HepG2 (cell line): ENCODE measurements at regions not wholly inside any gene's neighbourhood (a gene's known extent, or its start where the extent isn't known, plus 50 kb on each side); places are given as distances from the start of the nearest gene placed in this dataset.

ENCODE experiments used
- ATAC-seq: fragments of 200-7000 bp; cut with Tn5 transposase; 3 replicates; pipeline ENCODE4 v1.9.1; 2020; ENCODE audit warnings: mild to moderate bottlenecking, moderate library complexity
- BruUV-seq: library from RNA; stranded (reverse); fragments of 400-500 nt; replicated peaks from 2 replicates; lab custom pipeline; 2021; lab: Mats Ljungman, UMichigan
- CTCF ChIA-PET: fragments of 300-600 bp; formaldehyde crosslinking; extraction: SDS; loops from one replicate; lab custom pipeline; 2021; ENCODE audit warnings: low total read pairs, inconsistent platforms, low intra/inter-chr PET ratio; lab: Yijun Ruan, JAX
- POLR2A ChIA-PET: fragments of 350-600 bp; sonication (Branson Sonifier 250); formaldehyde crosslinking; loops from one replicate; lab custom pipeline; 2020; ENCODE audit warnings: antibody characterized with exemption, inconsistent platforms; lab: Yijun Ruan, JAX
- DNase-seq: peaks from one replicate; pipeline ENCODE4 v3.0.0-alpha.2; 2015; ENCODE audit warnings: low spot score
- FAIRE-seq: peaks from 3 replicates; lab custom pipeline; 2011; peaks lifted over from hg19 to GRCh38; lab: Jason Lieb, UNC
- H2AFZ ChIP-seq: one replicate; pipeline ENCODE4 v1.6.1; 2011; ENCODE audit warnings: low read length, inconsistent platforms
- H3K27ac ChIP-seq: fragments of 300-600 bp; 3 replicates; pipeline ENCODE4 v1.8.0; 2011; ENCODE audit warnings: mixed run types, mild to moderate bottlenecking, mixed read lengths, low read length, inconsistent platforms; ENCODE audit not compliant: insufficient read depth; ENCODE audit errors: extremely low read length
- H3K27me3 ChIP-seq, 2 experiments: fragments of 200-600 bp in 1 of 2; 2 replicates in 1 of 2; 3 replicates in 1 of 2; pipeline versions ENCODE4 v1.6.0 to v1.8.0; 2011; ENCODE audit warnings: low read length in 2 of 2, mild to moderate bottlenecking in 2 of 2, moderate library complexity in 2 of 2, inconsistent platforms in 1 of 2; ENCODE audit not compliant: insufficient read depth in 2 of 2, control insufficient read depth in 1 of 2
- H3K36me3 ChIP-seq, 2 experiments: fragments of 200-600 bp in 1 of 2; replicated peaks in 1 of 2; 2 replicates in 1 of 2; 3 replicates in 1 of 2; pipeline versions ENCODE4 v1.5.1 to v1.8.0; 2011; ENCODE audit warnings: low read length in 2 of 2, inconsistent platforms in 1 of 2; ENCODE audit not compliant: insufficient read depth in 2 of 2, control insufficient read depth in 1 of 2
- H3K4me1 ChIP-seq: 2 replicates; pipeline ENCODE4 v1.5.1; 2012; ENCODE audit warnings: low read length, inconsistent platforms; ENCODE audit not compliant: insufficient read depth
- H3K4me2 ChIP-seq: 2 replicates; pipeline ENCODE4 v1.6.0; 2011; ENCODE audit warnings: low read depth, low read length, inconsistent platforms
- H3K4me3 ChIP-seq, 3 experiments: fragments of 200-600 bp in 1 of 3; sonication (generic), shearing (Covaris generic) in 1 of 3; replicated peaks in 1 of 3; 2 replicates each; pipeline ENCODE4 v1.5.1; 2011 to 2016; ENCODE audit warnings: low read length in 3 of 3, inconsistent platforms in 2 of 3, low read depth in 2 of 3, mild to moderate bottlenecking in 2 of 3, control low read depth in 1 of 3, mixed read lengths in 1 of 3; ENCODE audit not compliant: insufficient read depth in 1 of 3
- H3K79me2 ChIP-seq: one replicate; pipeline ENCODE4 v1.6.1; 2011; ENCODE audit warnings: low read length, inconsistent platforms; ENCODE audit not compliant: insufficient read depth
- H3K9ac ChIP-seq: 2 replicates; pipeline ENCODE4 v1.6.0; 2011; ENCODE audit warnings: mild to moderate bottlenecking, low read depth, low read length, inconsistent platforms; ENCODE audit not compliant: insufficient read depth
- H3K9me3 ChIP-seq: 2 replicates; pipeline ENCODE4 v1.5.1; 2012; ENCODE audit warnings: mild to moderate bottlenecking, low read length
- H4K20me1 ChIP-seq: 2 replicates; pipeline ENCODE4 v1.6.0; 2011; ENCODE audit warnings: inconsistent platforms, mild to moderate bottlenecking, low read length, moderate library complexity; ENCODE audit not compliant: insufficient read depth
- DR1 ChIP-seq: sonication (generic); formaldehyde crosslinking; IDR thresholded peaks from 2 replicates; pipeline ENCODE4 v1.8.0; 2021; ENCODE audit warnings: mild to moderate bottlenecking, missing genetic modification reagents, inconsistent platforms
- KAT8 ChIP-seq: IDR thresholded peaks from 2 replicates; pipeline ENCODE4 v1.6.1; 2016; ENCODE audit warnings: missing genetic modification reagents, missing compliant biosample characterization
- KIAA2018 ChIP-seq: sonication (generic); formaldehyde crosslinking; IDR thresholded peaks from 2 replicates; pipeline ENCODE4 v1.5.0; 2020; ENCODE audit warnings: mild to moderate bottlenecking, missing genetic modification reagents, borderline replicate concordance
- MYC ChIP-seq: sonication (generic); formaldehyde crosslinking; IDR thresholded peaks from 2 replicates; pipeline ENCODE4 v1.9.0; 2021; ENCODE audit warnings: missing genetic modification reagents, borderline replicate concordance
- PCBP1 ChIP-seq: fragments of 200-400 bp; formaldehyde crosslinking; IDR thresholded peaks from 2 replicates; pipeline ENCODE4 v1.6.1; 2017; ENCODE audit warnings: mild to moderate bottlenecking, low read depth, low read length, borderline replicate concordance
- RARA ChIP-seq: IDR thresholded peaks from 2 replicates; pipeline ENCODE4 v1.6.1; 2016; ENCODE audit warnings: missing genetic modification reagents, missing compliant biosample characterization
- RELA ChIP-seq: sonication (generic); formaldehyde crosslinking; IDR thresholded peaks from 2 replicates; pipeline ENCODE4 v1.4.0; 2020; ENCODE audit warnings: missing genetic modification reagents
- RORA ChIP-seq: sonication (generic); formaldehyde crosslinking; IDR thresholded peaks from 2 replicates; pipeline ENCODE4 v1.5.0; 2020; ENCODE audit warnings: mild to moderate bottlenecking, missing genetic modification reagents, moderate library complexity
- SP2 ChIP-seq: sonication (generic); formaldehyde crosslinking; IDR thresholded peaks from 2 replicates; pipeline ENCODE4 v1.5.1; 2020; ENCODE audit warnings: mild to moderate bottlenecking, missing genetic modification reagents
- ZNF232 ChIP-seq: sonication (generic); formaldehyde crosslinking; IDR thresholded peaks from 2 replicates; pipeline ENCODE4 v1.4.0; 2020; ENCODE audit warnings: missing genetic modification reagents, borderline replicate concordance
- ZNF350 ChIP-seq: sonication (generic); formaldehyde crosslinking; IDR thresholded peaks from 2 replicates; pipeline ENCODE4 v1.4.0; 2020; ENCODE audit warnings: mild to moderate bottlenecking, low read depth, missing genetic modification reagents, borderline replicate concordance
- ZNF432 ChIP-seq: sonication (generic); formaldehyde crosslinking; IDR thresholded peaks from 2 replicates; pipeline ENCODE4 v1.5.0; 2020; ENCODE audit warnings: missing genetic modification reagents, mild to moderate bottlenecking, borderline replicate concordance
- ZNF639 ChIP-seq: conservative IDR thresholded peaks from 2 replicates; pipeline ENCODE4 v1.6.1; 2018; ENCODE audit warnings: missing genetic modification reagents
- ZNF768 ChIP-seq: sonication (generic); formaldehyde crosslinking; IDR thresholded peaks from 2 replicates; pipeline ENCODE4 v1.4.0; 2020; ENCODE audit warnings: missing genetic modification reagents
- ZNF883 ChIP-seq: sonication (generic); formaldehyde crosslinking; IDR thresholded peaks from 2 replicates; pipeline ENCODE4 v1.5.1; 2020; ENCODE audit warnings: mild to moderate bottlenecking, missing genetic modification reagents; ENCODE audit errors: not compliant biosample characterization
- WGBS: methylation state at CpG from one replicate; pipeline ENCODE4 v1.1.6; 2017; ENCODE audit warnings: low lambda C conversion rate; 5-methylcytosine and 5-hydroxymethylcytosine counted together
- in situ Hi-C: cut with HindIII; loops from 2 replicates; pipeline ENCODE4 v1.10.0; 2017; ENCODE audit warnings: low pct_unique_long_range_greater_than_20kb; ENCODE audit not compliant: extremely low pct_ligation_motif_present
- intact Hi-C: fragments of 100-400 bp; cut with micrococcal nuclease; formaldehyde crosslinking; loops from one replicate; pipeline ENCODE4 v1.10.0; 2022; ENCODE audit not compliant: unreplicated experiment

- no peak for TF ChIP-seq KIAA2018
- TF ChIP-seq ZNF232, result no peak
Observed at GRCh38 chr1:216896146-216896545, 172.9 kb upstream of the ESRRG start (continued).

GRCh38 chr1:216894494-216894893 is 171.3 kb upstream of the ESRRG start:
- ATAC-seq (no peak), FAIRE-seq (no peak)
- 39% methylated on average over 5 of the region's 5 CpGs for WGBS
- TF ChIP-seq ZNF768 (CRISPR knock-in tag), result no peak
- no peak for TF ChIP-seq ZNF432 (CRISPR knock-in tag)
- no peak for TF ChIP-seq RORA (CRISPR knock-in tag)
- TF ChIP-seq KAT8, result no peak
- no peak for TF ChIP-seq DR1
- TF ChIP-seq RELA, result no peak
- TF ChIP-seq RARA (CRISPR knock-in tag), result no peak
- no peak for TF ChIP-seq ZNF883
- no peak for TF ChIP-seq SP2 (CRISPR knock-in tag)
- TF ChIP-seq PCBP1, result no peak
- TF ChIP-seq ZNF350 (CRISPR knock-in tag), result no peak
- TF ChIP-seq MYC, result no peak
- no peak for TF ChIP-seq ZNF639

More at GRCh38 chr1:216894494-216894893, 171.3 kb upstream of the ESRRG start:
- CTCF ChIA-PET, result no interaction called here
- Histone ChIP-seq H3K9me3 (no peaks in the 10 kb centered on the region), H3K9ac (no peak overlapping the region), H3K27ac (no peak overlapping the region), H3K4me2 (no peak overlapping the region), H3K36me3 (no peaks in the 10 kb centered on the region), H2AFZ (no peak overlapping the region), H3K79me2 (no peaks in the 10 kb centered on the region), H4K20me1 (no peaks in the 10 kb centered on the region), H3K27me3 (no peaks in the 10 kb centered on the region; a peak in 1 of 5 replicates), H3K4me3 (no peak overlapping the region), H3K4me1 (no peaks in the 10 kb centered on the region)
- POLR2A ChIA-PET, result no interaction called here
- intact Hi-C loops, result no loop called here
- no TSS peak for BruUV-seq
- in situ Hi-C loops, result no loop called here
- DNase-seq, result no peak
